VCaP (cell line): ENCODE measurements at regions not wholly inside any gene's neighbourhood (a gene's known extent, or its start where the extent isn't known, plus 50 kb on each side); places are given as distances from the start of the nearest gene placed in this dataset.

Experiments used
- H3K27ac ChIP-seq: fragments of 450-650 bp; 2 replicates; pipeline ENCODE4 v1.5.1; 2017
- CTCF ChIP-seq: fragments of 450-650 bp; conservative IDR thresholded peaks from 2 replicates; pipeline ENCODE4 v1.5.1; 2017; ENCODE audit warnings: mild to moderate bottlenecking, moderate library complexity

GRCh38 chr1:67594764-67595163 lies 90.2 kb upstream of the GADD45A start:
- no peak overlapping the region for H3K27ac ChIP-seq
- TF ChIP-seq CTCF, result no peak

- H3K27ac ChIP-seq, result no peak overlapping the region
- no peak for TF ChIP-seq CTCF
Measured at GRCh38 chr1:67596674-67597073, 88.3 kb upstream of the GADD45A start.

- no peak overlapping the region for H3K27ac ChIP-seq
- TF ChIP-seq CTCF, result no peak
Measured at GRCh38 chr1:67597336-67597735, 87.7 kb upstream of the GADD45A start.

GRCh38 chr1:67599085-67599484 lies 85.9 kb upstream of the GADD45A start:
- TF ChIP-seq CTCF, result no peak
- H3K27ac ChIP-seq, result no peak overlapping the region

GRCh38 chr1:67601539-67601938 lies 83.5 kb upstream of the GADD45A start:
- TF ChIP-seq CTCF, result no peak
- no peak overlapping the region for H3K27ac ChIP-seq

GRCh38 chr1:67601955-67602354 lies 83.0 kb upstream of the GADD45A start:
- H3K27ac ChIP-seq, result no peak overlapping the region
- TF ChIP-seq CTCF, result no peak

GRCh38 chr1:67604778-67605177 lies 80.2 kb upstream of the GADD45A start:
- no peak for TF ChIP-seq CTCF
- no peak overlapping the region for H3K27ac ChIP-seq
